H1 (cell line): ENCODE measurements at regions not wholly inside any gene's neighbourhood (a gene's known extent, or its start where the extent isn't known, plus 50 kb on each side); places are given as distances from the start of the nearest gene placed in this dataset.
A peak's percentile ranks its signal among the peaks of the same experiment; 100 is the strongest.

Experiments used
- CTCF ChIA-PET: fragments of 300-600 bp; sonication (Branson Sonifier 250); formaldehyde crosslinking; loops from one replicate; lab custom pipeline; 2021; ENCODE audit not compliant: partially characterized antibody; lab: Charles Lee
- POLR2A ChIA-PET: fragments of 300-600 bp; sonication (Branson Sonifier 250); formaldehyde crosslinking; loops from one replicate; lab custom pipeline; 2021; ENCODE audit warnings: inconsistent platforms; ENCODE audit not compliant: partially characterized antibody; lab: Charles Lee
- DNase-seq, 2 experiments: peaks; one replicate each; pipeline versions ENCODE4 v3.0.0 to v3.0.0-alpha.2; 2010 to 2022; ENCODE audit warnings: low spot score in 2 of 2, low read depth in 1 of 2, mixed read lengths in 1 of 2
- FAIRE-seq: peaks from 2 replicates; lab custom pipeline; 2011; peaks lifted over from hg19 to GRCh38; lab: Jason Lieb, UNC
- H2AFZ ChIP-seq: 2 replicates; pipeline ENCODE4 v1.8.1; 2012; ENCODE audit warnings: low read length, inconsistent platforms
- H2AK5ac ChIP-seq: 2 replicates; pipeline ENCODE4 v1.6.1; 2013; ENCODE audit warnings: low read depth, low read length
- H2BK120ac ChIP-seq: replicated peaks from 2 replicates; pipeline ENCODE3; 2013; ENCODE audit warnings: low read depth, low read length, inconsistent platforms
- H2BK12ac ChIP-seq: 2 replicates; pipeline ENCODE4 v1.6.1; 2013; ENCODE audit warnings: low read depth, low read length
- H2BK15ac ChIP-seq: 2 replicates; pipeline ENCODE4 v1.6.1; 2013; ENCODE audit warnings: low read length
- H2BK20ac ChIP-seq: 2 replicates; pipeline ENCODE4 v1.6.1; 2013; ENCODE audit warnings: low read length
- H2BK5ac ChIP-seq: 2 replicates; pipeline ENCODE4 v1.6.1; 2013; ENCODE audit warnings: low read depth, low read length
- H3K14ac ChIP-seq: 2 replicates; pipeline ENCODE4 v1.6.1; 2013; ENCODE audit warnings: inconsistent platforms; ENCODE audit not compliant: insufficient read length
- H3K18ac ChIP-seq: 2 replicates; pipeline ENCODE4 v1.6.1; 2013; ENCODE audit warnings: low read length; ENCODE audit errors: extremely low read depth
- H3K23ac ChIP-seq: 2 replicates; pipeline ENCODE4 v1.6.1; 2013; ENCODE audit warnings: inconsistent platforms; ENCODE audit not compliant: insufficient read length
- H3K23me2 ChIP-seq: 2 replicates; pipeline ENCODE4 v1.6.1; 2013; ENCODE audit warnings: low read depth, low read length
- H3K27ac ChIP-seq: 2 replicates; pipeline ENCODE4 v1.6.1; 2011; ENCODE audit warnings: low read depth, low read length, inconsistent platforms
- H3K27me3 ChIP-seq, 4 experiments: replicated peaks in 1 of 4; 1 replicate in 1 of 4; 2 replicates in 3 of 4; pipeline versions ENCODE4 v1.6.1 to v1.8.1; 2011 to 2013; ENCODE audit warnings: low read length in 3 of 4, mild to moderate bottlenecking in 3 of 4, inconsistent platforms in 2 of 4, mixed read lengths in 2 of 4, moderate library complexity in 1 of 4; ENCODE audit not compliant: control insufficient read depth in 3 of 4, insufficient read depth in 3 of 4; ENCODE audit errors: extremely low read depth in 1 of 4
- H3K36me3 ChIP-seq, 4 experiments: 2 replicates each; pipeline versions ENCODE4 v1.6.1 to v1.8.1; 2011 to 2013; ENCODE audit warnings: mild to moderate bottlenecking in 4 of 4, low read length in 3 of 4, moderate library complexity in 2 of 4, control low read depth in 1 of 4, inconsistent platforms in 1 of 4; ENCODE audit not compliant: insufficient read depth in 4 of 4, control insufficient read depth in 2 of 4
- H3K4ac ChIP-seq: replicated peaks from 2 replicates; pipeline ENCODE3; 2013; ENCODE audit warnings: low read length, low read depth, mixed read lengths, inconsistent platforms; ENCODE audit not compliant: insufficient read length
- H3K4me1 ChIP-seq, 4 experiments: replicated peaks in 1 of 4; 1 replicate in 1 of 4; 2 replicates in 3 of 4; pipeline versions ENCODE4 v1.6.1 to v1.8.1; 2011 to 2013; ENCODE audit warnings: low read length in 3 of 4, inconsistent platforms in 2 of 4, mixed read lengths in 1 of 4; ENCODE audit not compliant: insufficient read depth in 4 of 4, control insufficient read depth in 3 of 4
- H3K4me2 ChIP-seq, 2 experiments: 2 replicates each; pipeline versions ENCODE4 v1.6.1 to v1.8.1; 2011 to 2013; ENCODE audit warnings: low read depth in 2 of 2, low read length in 2 of 2, control low read depth in 1 of 2, inconsistent platforms in 1 of 2, mild to moderate bottlenecking in 1 of 2; ENCODE audit not compliant: insufficient read depth in 1 of 2
- H3K4me3 ChIP-seq, 4 experiments: fragments of 200-600, 300-600 bp in 1 of 4; sonication (generic), shearing (Covaris generic), sonication (Bioruptor Twin) in 1 of 4; 2 replicates each; pipeline versions ENCODE4 v1.5.1 to v1.8.1; 2011 to 2016; ENCODE audit warnings: low read length in 4 of 4, low read depth in 3 of 4, control low read depth in 2 of 4, inconsistent platforms in 2 of 4, mild to moderate bottlenecking in 2 of 4, mixed read lengths in 1 of 4, moderate library complexity in 1 of 4; ENCODE audit not compliant: insufficient read depth in 2 of 4; ENCODE audit errors: extremely low read depth in 1 of 4
- H3K56ac ChIP-seq: replicated peaks from 2 replicates; pipeline ENCODE3; 2013; ENCODE audit warnings: low read depth, mild to moderate bottlenecking, mixed read lengths, low read length, inconsistent platforms; ENCODE audit not compliant: insufficient read length
- H3K79me1 ChIP-seq: 2 replicates; pipeline ENCODE4 v1.6.1; 2013; ENCODE audit warnings: low read depth, low read length, control low read depth
- H3K79me2 ChIP-seq, 2 experiments: 2 replicates each; pipeline versions ENCODE4 v1.6.1 to v1.8.1; 2012 to 2013; ENCODE audit warnings: low read length in 2 of 2, mild to moderate bottlenecking in 2 of 2, inconsistent platforms in 1 of 2; ENCODE audit not compliant: insufficient read depth in 2 of 2, control insufficient read depth in 1 of 2
- H3K9ac ChIP-seq, 4 experiments: replicated peaks in 1 of 4; 1 replicate in 1 of 4; 2 replicates in 3 of 4; pipeline versions ENCODE4 v1.6.1 to v1.8.1; 2011 to 2013; ENCODE audit warnings: low read depth in 3 of 4, low read length in 3 of 4, control low read depth in 2 of 4, mild to moderate bottlenecking in 2 of 4, moderate library complexity in 2 of 4, inconsistent platforms in 1 of 4; ENCODE audit errors: extremely low read depth in 1 of 4
- H3K9me3 ChIP-seq, 2 experiments: 2 replicates each; pipeline versions ENCODE4 v1.6.1 to v1.8.1; 2012 to 2013; ENCODE audit warnings: mild to moderate bottlenecking in 2 of 2, moderate library complexity in 2 of 2, control low read depth in 1 of 2, inconsistent platforms in 1 of 2, low read depth in 1 of 2, low read length in 1 of 2, mixed read lengths in 1 of 2; ENCODE audit not compliant: insufficient read depth in 2 of 2
- H4K20me1 ChIP-seq, 2 experiments: replicated peaks in 1 of 2; 2 replicates each; pipeline versions ENCODE3 to v1.8.1; 2011 to 2013; ENCODE audit warnings: inconsistent platforms in 2 of 2, low read length in 2 of 2, mild to moderate bottlenecking in 1 of 2; ENCODE audit not compliant: insufficient read depth in 2 of 2, control insufficient read depth in 1 of 2
- H4K5ac ChIP-seq: 2 replicates; pipeline ENCODE4 v1.6.1; 2013; ENCODE audit warnings: low read length, low read depth, mixed read lengths, inconsistent platforms; ENCODE audit not compliant: insufficient read length
- H4K8ac ChIP-seq: 2 replicates; pipeline ENCODE4 v1.8.0; 2013; ENCODE audit warnings: mild to moderate bottlenecking, moderate library complexity, low read length, inconsistent platforms; ENCODE audit not compliant: insufficient read depth; ENCODE audit errors: extremely low read depth
- H4K91ac ChIP-seq: replicated peaks from 2 replicates; pipeline ENCODE3; 2013; ENCODE audit warnings: low read length, mixed read lengths, inconsistent platforms; ENCODE audit not compliant: insufficient read length
- KDM5A ChIP-seq: fragments of 200-600 bp; IDR thresholded peaks from 2 replicates; pipeline ENCODE4 v1.7.1; 2012; ENCODE audit warnings: mild to moderate bottlenecking, low read length, inconsistent platforms, mixed read lengths
- PHF8 ChIP-seq: fragments of 200-600 bp; sonication (generic); conservative IDR thresholded peaks from 2 replicates; pipeline ENCODE4 v1.7.1; 2012; ENCODE audit warnings: low read depth, mild to moderate bottlenecking, inconsistent platforms, low read length, moderate library complexity
- SRF ChIP-seq: IDR thresholded peaks from 2 replicates; pipeline ENCODE4 v1.6.1; 2011; ENCODE audit warnings: mild to moderate bottlenecking, low read depth, low read length, moderate library complexity
- TBP ChIP-seq: IDR thresholded peaks from 2 replicates; pipeline ENCODE4 v1.6.1; 2011; ENCODE audit warnings: low read depth, low read length, improper control_type of control experiment
- WGBS, 2 experiments: shearing (Covaris generic) in 1 of 2; methylation state at CpG; one replicate each; pipeline versions ENCODE4 v1.1.6 to v1.1.7; 2013 to 2015; ENCODE audit warnings: low lambda C conversion rate in 2 of 2, mixed read lengths in 2 of 2, inconsistent platforms in 1 of 2, low coverage in 1 of 2, missing lambda C conversion rate in 1 of 2; ENCODE audit not compliant: insufficient replicate concordance in 2 of 2, insufficient coverage in 1 of 2, insufficient read length in 1 of 2; ENCODE audit errors: extremely low coverage in 1 of 2, missing lambda C conversion rate in 1 of 2; 5-methylcytosine and 5-hydroxymethylcytosine counted together

- 31% methylated on average over 10 of the region's 10 CpGs; no CpG with 5 or more reads in 1 of the 2 experiments for WGBS, 2 experiments
- Histone ChIP-seq H3K14ac (no peak overlapping the region), H2BK5ac (peak overlapping the region; percentile 93), H3K27me3 (no peaks in the 10 kb centered on the region; a peak in 1 of 7 replicates), H2AK5ac (no peak overlapping the region; the same call in 1 of the 2 replicates), H2AFZ (peak overlapping the region; percentile 57; the same call in 1 of the 2 replicates), H4K8ac (no peak overlapping the region), H4K20me1 (no peaks in the 10 kb centered on the region), H3K4me1 (peaks cover 3 to 16% (median 12%) of the 10 kb centered on the region in 4 experiments; a peak in 5 of 7 replicates), H2BK12ac (peak overlapping the region; percentile 94), H3K79me2 (no peaks in the 10 kb centered on the region), H3K23me2 (no peaks in the 10 kb centered on the region), H2BK20ac (peak overlapping the region; percentile 91; the same call in 1 of the 2 replicates), H3K27ac (peak overlapping the region; percentile 68; the same call in 1 of the 2 replicates), H2BK15ac (0 out of 2 replicates have a peak overlapping the region, but pooled peaks have one; percentile 54), H3K18ac (peak overlapping the region; percentile 73), H3K9ac (no peak overlapping the region), H2BK120ac (peak overlapping the region; percentile 47), H3K9me3 (no peaks in the 10 kb centered on the region), H3K4me2 (peak overlapping the region; percentile 48 to 54), H4K5ac (no peak overlapping the region), H3K56ac (no peak overlapping the region), H3K79me1 (no peaks in the 10 kb centered on the region), H4K91ac (peak overlapping the region; percentile 68), H3K23ac (no peak overlapping the region), H3K36me3 (no peaks in the 10 kb centered on the region; a peak in 1 of 8 replicates), H3K4ac (no peak overlapping the region), H3K4me3 (peak overlapping the region in 1 of 4 experiments; percentile 36; a peak in 1 of 8 replicates)
- ChIA-PET POLR2A (interaction anchor here (0.6 to 1.7 kb wide), 10 partner anchors 9 to 141 kb away, joined by 3 to 9 read pairs (median 4); partner anchors contain the start of genes HSPA2 and ZBTB1), CTCF (interaction anchor here (0.7 to 3.1 kb wide), 5 partner anchors 9 to 27 kb away, joined by 3 to 13 read pairs (median 4); no protein-coding TSS in a partner anchor)
- DNase-seq (peak in 1 of 2 experiments; percentile 81), FAIRE-seq (peak; percentile 58)
- no peak for TF ChIP-seq PHF8
- peak; percentile 36; the same call in 1 of the 2 replicates for TF ChIP-seq TBP
- TF ChIP-seq SRF = peak; percentile 48; the same call in 1 of the 2 replicates
- TF ChIP-seq KDM5A = no peak
Measured at GRCh38 chr14:64645220-64645892, 58.9 kb upstream of the PLEKHG3 start.
